ENCODE measurements at regions not wholly inside any gene's neighbourhood (a gene's known extent, or its start where the extent isn't known, plus 50 kb on each side); places are given as distances from the start of the nearest gene placed in this dataset.

- TF ChIP-seq CTCF (IDR thresholded peaks at IDR 0.05) (no peak), POLR2A (IDR thresholded peaks at IDR 0.05) (no peak)
Observed at GRCh38 chr2:120508567-120509041, 162.7 kb downstream of the INHBB start.

Data from vagina (tissue), 2 donors.